GM12891 (cell line): ENCODE measurements at regions not wholly inside any gene's neighbourhood (a gene's known extent, or its start where the extent isn't known, plus 50 kb on each side); places are given as distances from the start of the nearest gene placed in this dataset.

ENCODE experiments used
- POLR2A ChIP-seq: IDR thresholded peaks from 2 replicates; pipeline ENCODE4 v1.6.1; 2011; ENCODE audit warnings: low read depth, low read length, control low read depth
- POLR2AphosphoS5 ChIP-seq: IDR thresholded peaks from 2 replicates; pipeline ENCODE4 v1.6.1; 2011; ENCODE audit warnings: low read depth, low read length, control low read depth
- TAF1 ChIP-seq: IDR thresholded peaks from 2 replicates; pipeline ENCODE4 v1.6.1; 2011; ENCODE audit warnings: low read depth, low read length, control low read depth

DNA sequence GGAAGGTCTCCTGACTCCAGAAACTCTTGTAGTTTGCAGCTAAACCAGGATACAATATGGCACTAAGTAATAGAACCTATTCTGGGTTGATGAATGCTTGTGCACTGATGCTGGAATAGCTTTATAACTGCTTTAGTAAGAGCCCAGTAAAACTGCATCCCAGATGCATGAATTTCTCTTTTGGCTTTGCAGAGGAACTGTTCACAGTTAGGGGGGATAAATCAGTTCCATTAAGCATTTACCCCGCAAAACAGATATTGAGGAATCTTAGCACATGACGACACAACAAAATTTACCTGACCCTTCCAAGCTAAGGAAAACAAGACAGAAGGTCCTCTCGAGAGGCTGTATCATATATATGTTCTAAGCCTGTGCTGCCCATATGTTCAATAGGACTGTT, 457.4 kb downstream of the FOXG1 start:
- TF ChIP-seq POLR2A (no peak), TAF1 (no peak), POLR2AphosphoS5 (no peak)
